B cell (primary cell): ENCODE measurements at regions not wholly inside any gene's neighbourhood (a gene's known extent, or its start where the extent isn't known, plus 50 kb on each side); places are given as distances from the start of the nearest gene placed in this dataset.

Source experiments
- ATAC-seq: fragments of 200-7000 bp; cut with Tn5 transposase; one replicate; pipeline ENCODE4 v1.10.0; 2021; ENCODE audit warnings: low read depth, mild to moderate bottlenecking, moderate number of reproducible peaks, moderate library complexity
- CTCF ChIA-PET: fragments of 350-600 bp; sonication (Branson Sonifier 250); formaldehyde crosslinking; loops from one replicate; lab custom pipeline; 2021; ENCODE audit warnings: antibody characterized with exemption, inconsistent platforms; lab: Charles Lee
- POLR2A ChIA-PET: fragments of 350-600 bp; sonication (Branson Sonifier 250); formaldehyde crosslinking; loops from one replicate; lab custom pipeline; 2021; ENCODE audit warnings: antibody characterized with exemption; lab: Charles Lee
- DNase-seq: peaks from one replicate; pipeline ENCODE4 v3.0.0; 2013
- H2AFZ ChIP-seq: 2 replicates; pipeline ENCODE4 v1.6.1; 2012; ENCODE audit warnings: mild to moderate bottlenecking, low read depth, low read length; ENCODE audit not compliant: insufficient read depth, poor library complexity, severe bottlenecking
- H3K27ac ChIP-seq, 2 donors: 1 replicate in 1 of 2; 2 replicates in 1 of 2; pipeline ENCODE4 v1.5.1; 2012 to 2013; ENCODE audit warnings: low read length in 2 of 2, mild to moderate bottlenecking in 2 of 2, moderate library complexity in 1 of 2
- H3K27me3 ChIP-seq, 4 experiments: fragments of 200-600 bp in 1 of 4; sonication (generic) in 1 of 4; replicated peaks in 1 of 4; 1 replicate in 2 of 4; 2 replicates in 2 of 4; pipeline versions ENCODE4 v1.6.1 to v1.7.0; 2013 to 2016; ENCODE audit warnings: low read length in 3 of 4, mild to moderate bottlenecking in 2 of 4, mixed read lengths in 1 of 4, moderate library complexity in 1 of 4; ENCODE audit not compliant: insufficient read depth in 4 of 4, control insufficient read depth in 3 of 4; ENCODE audit errors: control extremely low read depth in 1 of 4
- H3K36me3 ChIP-seq, 2 experiments: replicated peaks in 1 of 2; 1 replicate in 1 of 2; 2 replicates in 1 of 2; pipeline versions ENCODE4 v1.6.1 to v1.7.1; 2013; ENCODE audit warnings: low read length in 1 of 2; ENCODE audit not compliant: insufficient read depth in 2 of 2, control insufficient read depth in 1 of 2; ENCODE audit errors: control extremely low read depth in 1 of 2, extremely low read depth in 1 of 2
- H3K4me1 ChIP-seq, 2 donors: fragments of 200-600 bp in 1 of 2; sonication (generic) in 1 of 2; 1 replicate in 1 of 2; 2 replicates in 1 of 2; pipeline versions ENCODE4 v1.5.1 to v1.6.1; 2013 to 2017; ENCODE audit warnings: low read length in 2 of 2; ENCODE audit not compliant: control insufficient read depth in 2 of 2, insufficient read depth in 2 of 2
- H3K4me2 ChIP-seq: replicated peaks from 2 replicates; pipeline ENCODE3; 2012; ENCODE audit warnings: mild to moderate bottlenecking, low read depth, low read length; ENCODE audit not compliant: poor library complexity, severe bottlenecking
- H3K4me3 ChIP-seq, 5 experiments: fragments of 200-600 bp in 1 of 5; sonication (generic) in 1 of 5; 1 replicate in 3 of 5; 2 replicates in 2 of 5; pipeline versions ENCODE4 v1.5.1 to v1.7.0; 2011 to 2016; ENCODE audit warnings: low read length in 4 of 5, mild to moderate bottlenecking in 4 of 5, low read depth in 2 of 5, control low read depth in 1 of 5, moderate library complexity in 1 of 5; ENCODE audit not compliant: insufficient read depth in 1 of 5; ENCODE audit errors: control extremely low read depth in 1 of 5, extremely low read depth in 1 of 5
- H3K79me2 ChIP-seq: fragments of 200-600 bp; sonication (generic); one replicate; pipeline ENCODE4 v1.6.0; 2016; ENCODE audit warnings: low read length; ENCODE audit not compliant: control insufficient read depth, insufficient read depth
- H3K9ac ChIP-seq: fragments of 200-600 bp; sonication (generic); 2 replicates; pipeline ENCODE4 v1.6.1; 2017; ENCODE audit warnings: mild to moderate bottlenecking, low read length, moderate library complexity
- H3K9me3 ChIP-seq, 3 donors: one replicate each; pipeline versions ENCODE4 v1.6.1 to v1.7.1; 2013; ENCODE audit warnings: low read length in 2 of 3; ENCODE audit not compliant: control insufficient read depth in 2 of 3, insufficient read depth in 1 of 3; ENCODE audit errors: control extremely low read depth in 1 of 3
- H4K20me1 ChIP-seq: 2 replicates; pipeline ENCODE4 v1.6.0; 2012; ENCODE audit warnings: mild to moderate bottlenecking, low read length; ENCODE audit not compliant: insufficient read depth, control insufficient read depth, poor library complexity, severe bottlenecking
- H3K27ac Mint-ChIP-seq: one replicate; pipeline ENCODE4 v1.8.0; 2021; ENCODE audit warnings: mixed read lengths
- H3K27me3 Mint-ChIP-seq: one replicate; pipeline ENCODE4 v1.8.0; 2021; ENCODE audit warnings: mixed read lengths
- H3K4me1 Mint-ChIP-seq: one replicate; pipeline ENCODE4 v1.8.0; 2021; ENCODE audit warnings: mixed read lengths
- H3K4me3 Mint-ChIP-seq: one replicate; pipeline ENCODE4 v1.8.0; 2021; ENCODE audit warnings: mixed read lengths
- H3K9me3 Mint-ChIP-seq: one replicate; pipeline ENCODE4 v1.8.0; 2022; ENCODE audit warnings: mixed read lengths; ENCODE audit not compliant: insufficient read depth
- CTCF ChIP-seq: fragments of 200-600 bp; IDR thresholded peaks from one replicate; pipeline ENCODE4 v1.8.0; 2022; ENCODE audit warnings: antibody characterized with exemption, mild to moderate bottlenecking
- EZH2 ChIP-seq: IDR thresholded peaks from 2 replicates; pipeline ENCODE4 v1.6.1; 2012; ENCODE audit warnings: borderline replicate concordance, low read depth, mild to moderate bottlenecking, moderate library complexity, low read length; ENCODE audit not compliant: insufficient read depth, poor library complexity, severe bottlenecking
- WGBS: methylation state at CpG from one replicate; pipeline ENCODE4 v1.1.5; 2013; ENCODE audit warnings: missing lambda C conversion rate; ENCODE audit not compliant: insufficient coverage; 5-methylcytosine and 5-hydroxymethylcytosine counted together
- intact Hi-C: fragments of 100-400 bp; cut with micrococcal nuclease; formaldehyde crosslinking; loops from one replicate; pipeline ENCODE4 v1.10.0; 2022

- H3K79me2 ChIP-seq: no peaks in the 10 kb centered on the region
- no peak overlapping the region for H3K9ac ChIP-seq
- H3K36me3 ChIP-seq: no peaks in the 10 kb centered on the region
- no peaks in the 10 kb centered on the region for H4K20me1 ChIP-seq
- Mint-ChIP-seq H3K27ac (no peak overlapping the region), H3K9me3 (no peaks in the 10 kb centered on the region), H3K4me1 (no peaks in the 10 kb centered on the region), H3K4me3 (no peak overlapping the region), H3K27me3 (no peaks in the 10 kb centered on the region)
- ChIA-PET POLR2A (no interaction called here), CTCF (no interaction called here)
- ATAC-seq (no peak), DNase-seq (no peak)
- no peak overlapping the region for H2AFZ ChIP-seq
- H3K27ac ChIP-seq: no peak overlapping the region
- H3K4me2 ChIP-seq: no peak overlapping the region
- H3K4me1 ChIP-seq: no peaks in the 10 kb centered on the region
- no peaks in the 10 kb centered on the region for H3K27me3 ChIP-seq
- 94% methylated on average over 3 of the region's 6 CpGs for WGBS
- intact Hi-C loops: no loop called here
- no peak for TF ChIP-seq EZH2
- no peak for TF ChIP-seq CTCF
- no peak overlapping the region for H3K4me3 ChIP-seq
- H3K9me3 ChIP-seq: peaks cover 0 to 5% (median 0%) of the 10 kb centered on the region in 3 donors
Observed at GRCh38 chr7:153258686-153259085, 499.1 kb downstream of the ACTR3B start.

DNA sequence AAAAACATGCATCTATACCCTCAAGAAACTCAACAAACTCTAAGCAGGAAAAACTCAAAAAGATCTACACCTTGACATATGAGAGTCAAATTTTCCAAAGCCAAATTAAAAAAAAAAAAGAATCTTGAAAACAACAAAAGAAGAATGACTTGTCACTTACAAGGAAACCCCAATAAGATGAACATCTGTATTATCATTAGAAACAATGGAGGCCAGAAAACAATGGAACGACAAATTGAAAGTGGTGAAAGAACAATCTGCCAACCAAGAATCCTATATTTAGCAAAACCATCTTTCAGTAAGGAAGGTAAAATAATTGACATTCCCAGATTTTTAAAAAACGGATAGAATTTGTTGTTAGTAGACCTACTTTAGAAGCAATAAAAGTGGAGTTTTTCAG lies 516.8 kb downstream of the ACTR3B start:
- CTCF ChIA-PET: no interaction called here
- TF ChIP-seq EZH2 (no peak), CTCF (no peak)
- Histone ChIP-seq H3K4me1 (no peaks in the 10 kb centered on the region), H3K9me3 (peaks cover 0 to 3% (median 0%) of the 10 kb centered on the region in 3 donors), H3K4me2 (no peak overlapping the region), H3K4me3 (no peak overlapping the region), H3K27ac (no peak overlapping the region), H4K20me1 (no peaks in the 10 kb centered on the region), H3K79me2 (no peaks in the 10 kb centered on the region), H2AFZ (no peak overlapping the region), H3K27me3 (no peaks in the 10 kb centered on the region), H3K9ac (no peak overlapping the region), H3K36me3 (no peaks in the 10 kb centered on the region)
- Mint-ChIP-seq H3K27ac (no peak overlapping the region), H3K4me3 (no peak overlapping the region), H3K9me3 (peaks cover 12% of the 10 kb centered on the region), H3K27me3 (no peaks in the 10 kb centered on the region), H3K4me1 (no peaks in the 10 kb centered on the region)
- no CpG with 5 or more reads among the region's 2 CpGs for WGBS
- DNase-seq: no peak
- ATAC-seq: no peak
- intact Hi-C loops: no loop called here
- POLR2A ChIA-PET: no interaction called here
